ENCODE measurements at regions not wholly inside any gene's neighbourhood (a gene's known extent, or its start where the extent isn't known, plus 50 kb on each side); places are given as distances from the start of the nearest gene placed in this dataset.

DNA sequence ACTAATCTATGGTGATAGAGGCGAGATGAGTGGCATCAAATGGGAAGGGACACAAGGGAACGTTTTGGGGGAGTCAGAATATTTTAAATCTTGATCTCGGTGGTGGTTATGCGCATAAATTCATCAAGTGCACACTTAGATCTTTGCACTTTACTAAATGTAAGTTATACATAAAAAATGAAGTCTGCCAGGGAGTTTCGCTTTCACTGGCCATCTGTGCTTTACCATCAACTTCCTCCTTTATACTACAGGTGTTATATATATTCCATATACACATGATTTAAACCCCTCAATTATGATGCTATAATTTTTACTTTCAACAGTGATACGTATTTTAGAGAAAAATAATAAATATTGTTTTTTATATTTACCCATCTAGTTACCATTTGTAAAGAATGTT, 97.6 kb upstream of the AKIRIN2 start:
- no peak for DNase-seq
- no peaks in the 10 kb centered on the region for H3K9me3 Mint-ChIP-seq
- no peak overlapping the region for H3K14ac ChIP-seq (ENCODE audit: insufficient read depth, low read length)
- TF ChIP-seq, protein P1, sequence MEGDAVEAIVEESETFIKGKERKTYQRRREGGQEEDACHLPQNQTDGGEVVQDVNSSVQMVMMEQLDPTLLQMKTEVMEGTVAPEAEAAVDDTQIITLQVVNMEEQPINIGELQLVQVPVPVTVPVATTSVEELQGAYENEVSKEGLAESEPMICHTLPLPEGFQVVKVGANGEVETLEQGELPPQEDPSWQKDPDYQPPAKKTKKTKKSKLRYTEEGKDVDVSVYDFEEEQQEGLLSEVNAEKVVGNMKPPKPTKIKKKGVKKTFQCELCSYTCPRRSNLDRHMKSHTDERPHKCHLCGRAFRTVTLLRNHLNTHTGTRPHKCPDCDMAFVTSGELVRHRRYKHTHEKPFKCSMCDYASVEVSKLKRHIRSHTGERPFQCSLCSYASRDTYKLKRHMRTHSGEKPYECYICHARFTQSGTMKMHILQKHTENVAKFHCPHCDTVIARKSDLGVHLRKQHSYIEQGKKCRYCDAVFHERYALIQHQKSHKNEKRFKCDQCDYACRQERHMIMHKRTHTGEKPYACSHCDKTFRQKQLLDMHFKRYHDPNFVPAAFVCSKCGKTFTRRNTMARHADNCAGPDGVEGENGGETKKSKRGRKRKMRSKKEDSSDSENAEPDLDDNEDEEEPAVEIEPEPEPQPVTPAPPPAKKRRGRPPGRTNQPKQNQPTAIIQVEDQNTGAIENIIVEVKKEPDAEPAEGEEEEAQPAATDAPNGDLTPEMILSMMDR (conservative IDR thresholded peaks at IDR 0.05), result no peak
- H4K91ac ChIP-seq (ENCODE audit: insufficient read length, low read depth, low read length), result no peak overlapping the region
- H3K23ac ChIP-seq (ENCODE audit: insufficient read length, low read depth, low read length), result no peak overlapping the region
- H3K27ac ChIP-seq (ENCODE audit: insufficient read length, low read depth, low read length), result no peak overlapping the region
- H3K4me2 ChIP-seq (ENCODE audit: insufficient read depth, insufficient read length, low read length), result no peak overlapping the region
- H4K5ac ChIP-seq (ENCODE audit: insufficient read length, low read depth, low read length), result no peak overlapping the region
- no peaks in the 10 kb centered on the region for H3K27me3 Mint-ChIP-seq (ENCODE audit: low read depth)
- H3K27ac Mint-ChIP-seq, result no peak overlapping the region
- WGBS (ENCODE audit: extremely low coverage, insufficient read length, low lambda C conversion rate), result no CpG with 5 or more reads among the region's 6 CpGs
- H3K9ac ChIP-seq (ENCODE audit: extremely low read depth, insufficient read length, low read length), result no peak overlapping the region
- no peak overlapping the region for H3T11ph ChIP-seq (ENCODE audit: low read length)
- no peaks in the 10 kb centered on the region for H3K79me2 ChIP-seq (ENCODE audit: insufficient read depth, low read length)
- no peak overlapping the region for H3K18ac ChIP-seq (ENCODE audit: insufficient read length, low read depth, low read length)
- H2AFZ ChIP-seq (ENCODE audit: low read length), result no peak overlapping the region
- H3K4me1 Mint-ChIP-seq, result peaks cover 20 to 26% of the 10 kb centered on the region in 2 experiments
- H3K23me2 ChIP-seq (ENCODE audit: insufficient read length, low read depth, low read length, poor library complexity, severe bottlenecking), result no peaks in the 10 kb centered on the region
- no peak overlapping the region for H2BK5ac ChIP-seq (ENCODE audit: insufficient read length, low read length)
- no peak overlapping the region for H3K56ac ChIP-seq (ENCODE audit: insufficient read length, low read depth, low read length)
- no peak overlapping the region for H2BK15ac ChIP-seq (ENCODE audit: low read depth, low read length)
- no peaks in the 10 kb centered on the region for H3K36me3 Mint-ChIP-seq (ENCODE audit: insufficient read depth in 1 of 3, low read depth in 3 of 3)
- H4K20me1 ChIP-seq (ENCODE audit: control insufficient read depth, insufficient read depth, insufficient read length), result no peaks in the 10 kb centered on the region
- H2BK12ac ChIP-seq (ENCODE audit: insufficient read length, low read depth, low read length), result no peak overlapping the region
- no peaks in the 10 kb centered on the region for H3K27me3 ChIP-seq (ENCODE audit: insufficient read depth, low read length)
- no peak overlapping the region for H3K4ac ChIP-seq (ENCODE audit: low read depth, low read length)
- no peaks in the 10 kb centered on the region for H3K9me3 ChIP-seq (ENCODE audit: control insufficient read depth, low read depth, low read length)
- no peak overlapping the region for H2BK120ac ChIP-seq (ENCODE audit: low read depth, low read length, poor library complexity, severe bottlenecking)
- H2BK20ac ChIP-seq (ENCODE audit: low read depth, low read length, poor library complexity, severe bottlenecking), result no peak overlapping the region
- H2AK5ac ChIP-seq (ENCODE audit: insufficient read length, low read length), result no peak overlapping the region
- no peaks in the 10 kb centered on the region for H3K79me1 ChIP-seq (ENCODE audit: insufficient read depth, low read depth, low read length, poor library complexity, severe bottlenecking)
- no peak overlapping the region for H4K8ac ChIP-seq (replicated peaks; ENCODE audit: insufficient read length, low read depth, low read length)
- peaks cover 5% of the 10 kb centered on the region; the same call in 1 of the 2 replicates for H3K4me1 ChIP-seq (ENCODE audit: insufficient read depth, low read length)
- no peak overlapping the region for H3K4me3 Mint-ChIP-seq
